GM21737 (cell line): ENCODE measurements at regions not wholly inside any gene's neighbourhood (a gene's known extent, or its start where the extent isn't known, plus 50 kb on each side); places are given as distances from the start of the nearest gene placed in this dataset.

Source experiments
- ATAC-seq: cut with Tn5 transposase; IDR thresholded peaks from one replicate; pipeline ENCODE4 v1.9.1; 2021; ENCODE audit warnings: mild to moderate bottlenecking, moderate library complexity; ENCODE audit not compliant: unreplicated experiment

GRCh38 chr2:225735844-225736243, 336.3 kb downstream of the NYAP2 start:
- ATAC-seq = no peak

DNA sequence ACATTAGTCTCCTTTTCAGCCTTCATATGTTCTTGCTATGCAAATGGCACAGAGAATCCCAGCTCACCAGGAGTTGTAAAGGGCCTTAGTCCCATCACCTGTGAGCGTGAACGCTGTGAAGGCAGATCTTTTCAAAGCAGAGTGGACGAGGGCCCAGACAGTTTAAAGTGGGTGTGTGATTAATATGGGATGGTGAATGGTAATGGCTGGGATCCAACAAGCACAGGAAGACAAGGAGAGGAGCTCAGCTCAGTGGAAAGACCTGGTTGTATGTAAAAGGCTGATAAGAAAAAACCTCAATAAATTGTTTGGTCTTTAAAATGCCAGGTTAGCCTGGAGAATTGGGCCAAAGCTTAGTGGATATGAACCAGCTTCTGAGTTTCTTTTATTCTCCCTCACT, 326.2 kb downstream of the NYAP2 start:
- no peak for ATAC-seq
